CD8-positive, alpha-beta memory T cell (primary cell): ENCODE measurements at regions not wholly inside any gene's neighbourhood (a gene's known extent, or its start where the extent isn't known, plus 50 kb on each side); places are given as distances from the start of the nearest gene placed in this dataset.

Experiments used
- CTCF ChIA-PET: fragments of 350-600 bp; sonication (Branson Sonifier 250); formaldehyde crosslinking; loops from one replicate; lab custom pipeline; 2021; ENCODE audit warnings: antibody characterized with exemption; lab: Charles Lee
- POLR2A ChIA-PET: fragments of 350-600 bp; sonication (Branson Sonifier 250); formaldehyde crosslinking; loops from one replicate; lab custom pipeline; 2021; ENCODE audit warnings: antibody characterized with exemption; lab: Charles Lee
- DNase-seq, 5 donors: peaks; one replicate each; pipeline versions ENCODE4 v3.0.0 to v3.0.0-alpha.2; 2020 to 2022; ENCODE audit warnings: mixed read lengths in 1 of 5
- H3K27ac ChIP-seq: one replicate; pipeline ENCODE4 v1.7.0; 2013; ENCODE audit warnings: low read depth, mild to moderate bottlenecking, low read length, moderate library complexity
- H3K27me3 ChIP-seq: 2 replicates; pipeline ENCODE4 v1.7.0; 2013; ENCODE audit warnings: low read length, mild to moderate bottlenecking; ENCODE audit not compliant: insufficient read depth, poor library complexity, severe bottlenecking
- H3K36me3 ChIP-seq: 2 replicates; pipeline ENCODE4 v1.7.0; 2013; ENCODE audit warnings: mild to moderate bottlenecking, low read length, moderate library complexity; ENCODE audit not compliant: insufficient read depth
- H3K4me1 ChIP-seq: 2 replicates; pipeline ENCODE4 v1.7.0; 2013; ENCODE audit warnings: mild to moderate bottlenecking, low read length, moderate library complexity; ENCODE audit not compliant: insufficient read depth
- H3K4me3 ChIP-seq: 2 replicates; pipeline ENCODE4 v1.7.0; 2013; ENCODE audit warnings: mild to moderate bottlenecking, low read length
- H3K9me3 ChIP-seq: 2 replicates; pipeline ENCODE4 v1.7.0; 2013; ENCODE audit warnings: mild to moderate bottlenecking, low read length
- H3K27ac Mint-ChIP-seq, 8 donors: one replicate each; pipeline ENCODE4 v1.8.0; 2020 to 2021; ENCODE audit warnings: mixed read lengths in 8 of 8, mild to moderate bottlenecking in 6 of 8, inconsistent platforms in 3 of 8, moderate library complexity in 3 of 8
- H3K27me3 Mint-ChIP-seq, 2 donors: one replicate each; pipeline ENCODE4 v1.8.0; 2020 to 2021; ENCODE audit warnings: mixed read lengths in 2 of 2, mild to moderate bottlenecking in 1 of 2, moderate library complexity in 1 of 2
- H3K36me3 Mint-ChIP-seq, 3 donors: one replicate each; pipeline ENCODE4 v1.8.0; 2020 to 2021; ENCODE audit warnings: mixed read lengths in 3 of 3, inconsistent platforms in 1 of 3, mild to moderate bottlenecking in 1 of 3
- H3K4me1 Mint-ChIP-seq, 3 donors: one replicate each; pipeline ENCODE4 v1.8.0; 2020 to 2021; ENCODE audit warnings: mixed read lengths in 3 of 3, inconsistent platforms in 1 of 3, mild to moderate bottlenecking in 1 of 3
- H3K4me3 Mint-ChIP-seq, 7 donors: one replicate each; pipeline ENCODE4 v1.8.0; 2020 to 2021; ENCODE audit warnings: mixed read lengths in 7 of 7, mild to moderate bottlenecking in 6 of 7, moderate library complexity in 4 of 7, inconsistent platforms in 2 of 7
- H3K9me3 Mint-ChIP-seq, 5 donors: one replicate each; pipeline ENCODE4 v1.8.0; 2020 to 2022; ENCODE audit warnings: mixed read lengths in 5 of 5, mild to moderate bottlenecking in 3 of 5, moderate library complexity in 2 of 5, inconsistent platforms in 1 of 5

DNA sequence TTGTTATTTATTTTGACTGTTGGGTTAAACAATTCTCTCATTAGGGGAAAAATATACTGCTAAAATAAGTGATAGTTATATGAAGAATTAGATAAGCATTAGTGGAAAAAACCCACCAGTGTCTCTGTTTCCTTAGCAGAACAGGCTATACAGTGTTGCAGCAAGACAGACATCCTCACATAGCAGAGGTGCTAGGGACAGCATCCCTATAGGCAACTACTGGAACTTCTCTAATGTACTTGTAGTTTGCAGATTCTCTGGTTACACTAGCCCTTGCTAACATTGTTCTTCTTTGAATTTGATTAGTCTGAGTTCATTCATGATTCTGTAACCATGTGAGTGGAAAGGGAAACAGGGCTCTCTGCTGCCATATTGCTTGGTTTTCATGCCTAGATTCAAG is 661.8 kb upstream of the RGMB start:
- no peaks in the 10 kb centered on the region for H3K4me1 ChIP-seq
- Mint-ChIP-seq H3K27me3 (peaks cover 0 to 2% of the 10 kb centered on the region in 2 donors), H3K9me3 (peaks cover 0 to 5% (median 1%) of the 10 kb centered on the region in 5 donors), H3K4me1 (no peaks in the 10 kb centered on the region), H3K27ac (no peak overlapping the region), H3K36me3 (peaks cover 0 to 1% (median 0%) of the 10 kb centered on the region in 3 donors), H3K4me3 (no peak overlapping the region)
- ChIA-PET POLR2A (no interaction called here), CTCF (no interaction called here)
- H3K9me3 ChIP-seq = no peaks in the 10 kb centered on the region
- no peak overlapping the region for H3K4me3 ChIP-seq
- H3K27me3 ChIP-seq = no peaks in the 10 kb centered on the region
- no peak overlapping the region for H3K27ac ChIP-seq
- no peaks in the 10 kb centered on the region for H3K36me3 ChIP-seq
- no peak for DNase-seq

DNA sequence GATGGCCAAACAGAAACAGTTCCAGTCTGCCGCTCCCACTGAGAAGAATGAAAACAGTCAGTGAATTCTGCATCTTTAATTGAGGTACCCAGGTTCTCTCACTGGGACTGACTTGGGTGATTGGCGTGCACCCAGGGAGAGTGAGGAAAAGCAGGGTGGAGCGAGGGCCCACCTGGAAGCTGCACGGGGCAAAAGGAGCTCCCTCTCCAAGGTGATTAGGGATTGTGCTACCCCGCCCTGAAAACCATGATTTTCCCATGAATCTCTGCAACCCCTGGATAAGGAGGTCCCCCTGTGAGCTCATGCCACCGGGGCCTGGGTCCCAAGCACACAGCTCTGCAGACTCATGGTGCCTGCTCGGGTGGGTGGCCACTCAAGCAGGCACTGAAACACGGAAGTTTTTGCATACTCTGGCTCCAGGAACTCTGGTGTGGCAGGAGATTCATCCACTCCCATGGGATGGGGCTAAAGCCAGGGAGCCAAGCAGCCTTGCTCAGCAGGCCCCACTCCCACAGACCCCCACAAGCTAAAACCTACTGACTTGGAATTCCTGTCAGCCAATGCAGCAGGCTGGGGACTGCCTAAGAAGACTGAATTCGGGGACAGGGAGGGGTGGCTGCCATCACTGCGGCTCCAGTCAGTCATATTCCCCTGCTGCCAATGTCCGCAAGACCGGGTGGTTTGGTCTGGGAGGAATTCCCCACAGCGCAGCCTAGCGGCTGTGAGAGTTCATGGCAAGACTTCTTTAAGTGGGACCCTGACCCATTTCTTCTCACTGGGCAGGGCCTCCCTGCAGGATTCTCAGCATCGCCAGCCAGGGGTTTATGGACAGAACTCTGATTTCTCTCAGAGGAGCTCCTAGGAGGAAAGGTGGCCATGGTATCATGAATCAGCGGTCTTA is 652.2 kb upstream of the RGMB start:
- H3K27me3 Mint-ChIP-seq = no peaks in the 10 kb centered on the region
- H3K27ac ChIP-seq = no peak overlapping the region
- DNase-seq = no peak
- no peak overlapping the region for H3K27ac Mint-ChIP-seq
- no peaks in the 10 kb centered on the region for H3K27me3 ChIP-seq
- no peaks in the 10 kb centered on the region for H3K36me3 Mint-ChIP-seq
- CTCF ChIA-PET = no interaction called here
- no peaks in the 10 kb centered on the region for H3K9me3 ChIP-seq
- no peaks in the 10 kb centered on the region for H3K4me1 Mint-ChIP-seq
- no peak overlapping the region for H3K4me3 ChIP-seq
- no peaks in the 10 kb centered on the region for H3K4me1 ChIP-seq
- H3K36me3 ChIP-seq = no peaks in the 10 kb centered on the region
- no peak overlapping the region for H3K4me3 Mint-ChIP-seq
- POLR2A ChIA-PET = no interaction called here
- peaks cover 0 to 8% (median 5%) of the 10 kb centered on the region in 5 donors for H3K9me3 Mint-ChIP-seq

DNA sequence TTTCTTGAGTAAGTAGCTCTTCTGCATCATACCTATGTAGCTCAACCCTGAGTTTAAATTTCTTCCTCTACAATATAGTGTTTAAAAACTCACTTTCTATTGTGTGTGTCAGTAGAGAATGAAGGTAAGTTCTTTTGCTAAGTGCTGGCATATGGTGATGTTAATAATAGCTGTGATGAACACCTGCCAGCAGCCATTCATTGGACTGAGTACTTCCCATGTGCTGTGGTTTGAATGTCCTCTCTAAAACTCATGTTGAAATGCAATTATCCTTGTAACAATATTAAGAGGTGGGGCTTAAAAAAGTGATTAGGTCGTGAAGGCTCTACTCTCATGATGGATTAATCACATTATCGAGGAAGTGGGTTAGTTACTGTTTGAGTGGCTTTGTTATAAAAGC is 645.2 kb upstream of the RGMB start:
- no peaks in the 10 kb centered on the region for H3K9me3 ChIP-seq
- Mint-ChIP-seq H3K4me1 (no peaks in the 10 kb centered on the region), H3K36me3 (no peaks in the 10 kb centered on the region), H3K27me3 (no peaks in the 10 kb centered on the region), H3K9me3 (peaks cover 0 to 8% (median 0%) of the 10 kb centered on the region in 5 donors), H3K27ac (no peak overlapping the region), H3K4me3 (no peak overlapping the region)
- H3K4me1 ChIP-seq = no peaks in the 10 kb centered on the region
- H3K4me3 ChIP-seq = no peak overlapping the region
- ChIA-PET POLR2A (no interaction called here), CTCF (no interaction called here)
- DNase-seq = no peak
- no peak overlapping the region for H3K27ac ChIP-seq
- H3K36me3 ChIP-seq = no peaks in the 10 kb centered on the region
- H3K27me3 ChIP-seq = no peaks in the 10 kb centered on the region

DNA sequence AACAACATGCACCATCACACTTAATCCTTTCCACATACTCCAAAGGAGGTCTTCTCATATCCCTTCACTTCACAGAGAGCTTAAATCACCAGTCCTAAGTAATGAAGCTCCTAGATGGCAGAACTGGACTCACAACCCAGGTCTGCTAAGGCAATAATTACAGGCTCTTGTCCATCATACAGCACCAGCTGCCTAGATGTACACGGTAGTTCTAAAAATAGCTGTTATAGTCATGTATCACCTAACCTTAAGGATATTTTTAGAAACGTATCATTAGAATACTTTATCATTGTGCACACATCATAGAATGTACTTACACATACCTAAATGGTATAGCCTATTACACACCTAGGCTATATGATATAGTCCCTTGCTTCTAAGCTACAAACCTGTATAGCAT is 644.6 kb upstream of the RGMB start:
- H3K36me3 Mint-ChIP-seq = no peaks in the 10 kb centered on the region
- CTCF ChIA-PET = no interaction called here
- peaks cover 0 to 8% (median 0%) of the 10 kb centered on the region in 5 donors for H3K9me3 Mint-ChIP-seq
- Histone ChIP-seq H3K27me3 (no peaks in the 10 kb centered on the region), H3K36me3 (no peaks in the 10 kb centered on the region), H3K4me3 (no peak overlapping the region), H3K9me3 (no peaks in the 10 kb centered on the region), H3K27ac (no peak overlapping the region), H3K4me1 (no peaks in the 10 kb centered on the region)
- DNase-seq = no peak
- POLR2A ChIA-PET = no interaction called here
- no peak overlapping the region for H3K4me3 Mint-ChIP-seq
- H3K27ac Mint-ChIP-seq = no peak overlapping the region
- no peaks in the 10 kb centered on the region for H3K27me3 Mint-ChIP-seq
- no peaks in the 10 kb centered on the region for H3K4me1 Mint-ChIP-seq

DNA sequence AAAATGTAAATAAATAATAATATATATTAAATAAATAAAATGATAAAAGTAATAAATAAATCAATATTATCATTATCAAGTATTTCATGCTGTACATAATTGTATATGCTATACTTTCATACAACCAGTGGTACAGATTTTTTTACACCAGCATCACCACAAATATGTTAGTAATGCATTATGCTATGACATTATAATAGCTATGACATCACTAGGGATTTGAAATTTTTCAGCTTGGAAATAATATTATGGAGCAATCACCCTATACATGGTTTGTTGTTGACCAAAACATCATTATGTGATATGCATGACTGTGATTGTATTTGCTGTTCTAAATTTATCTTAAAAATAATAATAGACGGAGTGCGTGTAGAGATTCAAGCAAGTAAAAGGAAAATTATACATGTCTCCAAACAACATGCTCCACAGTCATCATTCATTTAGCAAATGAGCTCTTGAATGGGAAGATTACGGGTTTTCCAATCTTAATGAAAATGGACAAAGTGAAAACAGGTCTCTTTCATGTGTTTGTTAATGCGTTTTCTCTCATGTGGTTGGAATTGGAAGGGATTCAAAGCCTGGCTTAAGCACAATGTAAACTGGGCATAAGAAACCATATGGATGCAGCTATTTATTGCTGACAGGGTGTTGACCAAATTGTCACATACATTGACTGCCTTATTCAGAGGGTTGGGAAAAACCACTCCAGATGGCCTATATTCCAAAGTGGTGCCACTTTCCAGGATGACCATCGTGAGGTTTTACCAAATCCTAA is 643.0 kb upstream of the RGMB start:
- no peak overlapping the region for H3K4me3 Mint-ChIP-seq
- no peak overlapping the region for H3K4me3 ChIP-seq
- DNase-seq = no peak
- H3K27ac ChIP-seq = no peak overlapping the region
- H3K36me3 ChIP-seq = no peaks in the 10 kb centered on the region
- ChIA-PET POLR2A (no interaction called here), CTCF (no interaction called here)
- H3K27ac Mint-ChIP-seq = no peak overlapping the region
- H3K27me3 Mint-ChIP-seq = no peaks in the 10 kb centered on the region
- no peaks in the 10 kb centered on the region for H3K36me3 Mint-ChIP-seq
- no peaks in the 10 kb centered on the region for H3K4me1 Mint-ChIP-seq
- no peaks in the 10 kb centered on the region for H3K27me3 ChIP-seq
- H3K9me3 ChIP-seq = no peaks in the 10 kb centered on the region
- no peaks in the 10 kb centered on the region for H3K4me1 ChIP-seq
- H3K9me3 Mint-ChIP-seq = peaks cover 0 to 8% (median 0%) of the 10 kb centered on the region in 5 donors

DNA sequence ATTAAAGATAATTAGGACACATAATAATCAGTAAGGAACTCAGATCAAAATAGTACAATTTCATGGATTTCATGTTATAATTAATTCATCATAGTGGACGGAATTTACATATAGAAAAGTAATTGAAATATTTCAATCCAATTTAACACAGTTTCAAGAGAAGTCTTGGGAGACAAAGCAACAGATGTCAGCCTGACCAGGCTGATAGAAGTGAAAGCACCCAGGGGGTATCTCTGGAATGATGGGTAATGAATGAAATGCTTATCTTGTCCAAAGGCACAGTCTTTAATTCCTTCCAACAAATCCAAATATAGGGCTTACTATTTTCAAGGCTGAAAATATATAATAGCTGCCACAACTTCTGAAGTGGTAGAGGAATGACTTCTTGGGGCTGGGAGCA is 629.3 kb upstream of the RGMB start:
- POLR2A ChIA-PET = no interaction called here
- no peak overlapping the region for H3K4me3 ChIP-seq
- no peaks in the 10 kb centered on the region for H3K9me3 ChIP-seq
- Mint-ChIP-seq H3K9me3 (no peaks in the 10 kb centered on the region), H3K4me1 (no peaks in the 10 kb centered on the region), H3K27me3 (no peaks in the 10 kb centered on the region), H3K36me3 (no peaks in the 10 kb centered on the region), H3K4me3 (no peak overlapping the region), H3K27ac (no peak overlapping the region)
- CTCF ChIA-PET = no interaction called here
- no peak for DNase-seq
- no peaks in the 10 kb centered on the region for H3K4me1 ChIP-seq
- H3K36me3 ChIP-seq = no peaks in the 10 kb centered on the region
- H3K27ac ChIP-seq = no peak overlapping the region
- H3K27me3 ChIP-seq = no peaks in the 10 kb centered on the region

DNA sequence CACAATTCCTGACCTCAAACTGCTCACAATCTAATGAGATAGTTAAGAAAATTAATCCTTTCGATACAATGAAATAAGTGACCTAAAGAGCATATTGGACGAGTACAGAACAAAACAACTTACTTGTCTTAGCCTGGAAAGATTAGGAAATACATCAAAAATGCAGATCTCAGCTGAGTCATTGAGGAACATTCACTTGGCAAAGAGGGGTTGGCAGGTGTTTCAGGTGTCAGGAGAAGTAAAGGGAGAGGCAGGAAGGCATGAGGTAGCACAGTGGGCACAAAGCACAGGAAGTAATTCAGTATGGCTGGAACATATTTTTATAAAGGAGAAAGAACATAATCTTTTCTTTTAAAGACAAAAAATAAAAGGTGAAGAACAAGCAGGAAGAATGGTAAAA is 628.8 kb upstream of the RGMB start:
- no peak for DNase-seq
- H3K27ac ChIP-seq = no peak overlapping the region
- H3K9me3 ChIP-seq = no peaks in the 10 kb centered on the region
- H3K4me1 Mint-ChIP-seq = no peaks in the 10 kb centered on the region
- ChIA-PET POLR2A (no interaction called here), CTCF (no interaction called here)
- no peaks in the 10 kb centered on the region for H3K9me3 Mint-ChIP-seq
- H3K36me3 Mint-ChIP-seq = no peaks in the 10 kb centered on the region
- no peak overlapping the region for H3K27ac Mint-ChIP-seq
- H3K4me3 Mint-ChIP-seq = no peak overlapping the region
- no peak overlapping the region for H3K4me3 ChIP-seq
- no peaks in the 10 kb centered on the region for H3K27me3 Mint-ChIP-seq
- H3K4me1 ChIP-seq = no peaks in the 10 kb centered on the region
- no peaks in the 10 kb centered on the region for H3K27me3 ChIP-seq
- no peaks in the 10 kb centered on the region for H3K36me3 ChIP-seq

DNA sequence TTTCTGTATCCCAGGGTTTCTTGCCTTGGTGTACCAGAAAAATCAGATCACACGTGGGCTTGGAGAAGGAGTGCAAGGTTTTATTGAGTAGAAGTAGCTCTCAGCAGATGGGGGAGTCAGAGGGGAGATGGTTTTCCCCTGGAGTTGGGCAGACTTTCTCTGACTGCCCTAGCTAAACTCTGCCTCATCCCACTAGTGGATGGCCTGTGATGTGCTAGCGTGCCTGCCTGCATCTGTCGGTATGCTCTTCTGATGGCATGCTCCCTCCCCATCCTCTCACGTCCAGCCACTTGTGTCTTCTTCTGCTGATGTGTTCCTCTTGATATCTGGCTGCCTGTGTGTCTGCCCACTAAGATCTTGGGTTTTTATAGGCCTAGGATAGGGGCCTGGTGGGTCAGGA is 616.1 kb upstream of the RGMB start:
- no peaks in the 10 kb centered on the region for H3K36me3 ChIP-seq
- no peaks in the 10 kb centered on the region for H3K27me3 ChIP-seq
- no peaks in the 10 kb centered on the region for H3K4me1 ChIP-seq
- H3K27ac Mint-ChIP-seq = no peak overlapping the region
- ChIA-PET CTCF (no interaction called here), POLR2A (no interaction called here)
- H3K27ac ChIP-seq = no peak overlapping the region
- peaks cover 0 to 4% (median 0%) of the 10 kb centered on the region in 5 donors for H3K9me3 Mint-ChIP-seq
- no peak overlapping the region for H3K4me3 Mint-ChIP-seq
- H3K9me3 ChIP-seq = no peaks in the 10 kb centered on the region
- H3K36me3 Mint-ChIP-seq = no peaks in the 10 kb centered on the region
- H3K4me1 Mint-ChIP-seq = no peaks in the 10 kb centered on the region
- H3K4me3 ChIP-seq = no peak overlapping the region
- no peaks in the 10 kb centered on the region for H3K27me3 Mint-ChIP-seq
- no peak for DNase-seq
